Upper lobe of right lung (tissue), 1 donor: ENCODE measurements at regions not wholly inside any gene's neighbourhood (a gene's known extent, or its start where the extent isn't known, plus 50 kb on each side); places are given as distances from the start of the nearest gene placed in this dataset.
A peak's percentile ranks its signal among the peaks of the same experiment; 100 is the strongest.

Experiments
- ATAC-seq: fragments of 200-7000 bp; cut with Tn5 transposase; one replicate; pipeline ENCODE4 v1.9.1; 2020; ENCODE audit warnings: mild to moderate bottlenecking, moderate library complexity
- DNase-seq: peaks from one replicate; pipeline ENCODE4 v3.0.0-alpha.2; 2020
- H3K27ac ChIP-seq: fragments of 200-600 bp; one replicate; pipeline ENCODE4 v1.8.0; 2022
- H3K27me3 ChIP-seq: fragments of 200-600 bp; one replicate; pipeline ENCODE4 v1.8.0; 2022; ENCODE audit warnings: mild to moderate bottlenecking
- H3K36me3 ChIP-seq: fragments of 200-600 bp; one replicate; pipeline ENCODE4 v1.8.0; 2022
- H3K4me1 ChIP-seq: fragments of 200-600 bp; one replicate; pipeline ENCODE4 v1.8.0; 2022
- H3K4me3 ChIP-seq: fragments of 200-600 bp; one replicate; pipeline ENCODE4 v1.8.0; 2022; ENCODE audit warnings: mild to moderate bottlenecking
- H3K9me3 ChIP-seq: fragments of 200-600 bp; one replicate; pipeline ENCODE4 v1.8.0; 2022
- intact Hi-C: fragments of 100-400 bp; cut with DNase I; formaldehyde crosslinking; loops from one replicate; pipeline ENCODE4 v1.11.0; 2022
- TF ChIP-seq, protein P1 (sequence below): fragments of 200-600 bp; IDR thresholded peaks from one replicate; pipeline ENCODE4 v1.8.0; 2022; ENCODE audit warnings: antibody characterized with exemption
- donor health status: DM: no; HTN: yes; CAD: no; lungs with severe emphysema.

DNA sequence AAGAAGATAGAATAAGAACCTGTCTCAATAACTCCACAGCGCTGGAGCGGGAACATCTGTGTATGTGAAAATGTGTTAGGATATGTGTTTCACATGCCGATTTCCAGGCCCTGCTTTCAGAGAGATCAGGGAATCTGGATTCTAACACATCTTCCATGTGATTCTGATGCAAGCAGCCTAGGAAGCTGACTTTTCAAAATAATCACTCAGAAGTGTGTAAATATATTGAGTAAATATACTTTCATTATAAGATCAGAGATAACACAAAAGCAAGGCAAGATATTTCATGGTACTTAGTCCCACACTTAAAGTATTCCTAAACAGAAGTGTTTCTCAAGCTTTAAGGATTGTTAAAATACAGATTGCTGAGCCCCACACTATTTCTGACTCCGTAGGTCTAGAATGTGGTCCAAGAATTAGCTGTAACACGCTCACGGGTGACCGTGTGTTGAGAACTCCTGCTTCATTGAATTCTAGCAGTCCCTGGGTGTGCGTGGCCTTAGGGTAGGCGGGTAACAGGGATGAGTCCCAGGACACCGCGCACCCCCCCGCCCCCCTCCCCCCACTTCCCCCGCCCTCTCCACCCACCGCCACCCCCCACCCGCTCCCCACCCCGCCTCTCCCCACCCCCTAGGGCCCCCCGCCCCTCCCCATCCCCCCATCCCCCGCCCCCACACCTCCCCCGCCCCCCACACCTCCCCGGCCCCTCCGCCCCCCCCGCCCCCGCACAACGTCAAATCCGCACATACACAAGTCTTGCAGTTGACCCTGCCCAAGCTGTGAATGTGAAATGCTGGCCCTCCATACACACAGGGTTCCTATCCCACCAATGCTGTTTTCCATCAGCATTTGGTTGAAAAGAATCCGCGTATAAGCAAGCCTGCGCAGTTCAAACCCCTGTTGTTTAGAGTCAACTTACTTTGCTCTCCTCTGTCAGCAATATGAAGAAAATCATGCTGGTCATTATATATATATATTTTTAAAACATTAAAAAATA, 94.2 kb upstream of the SLC39A10 start:
- ATAC-seq (peak; percentile 50), DNase-seq (no peak)
- H3K27ac ChIP-seq, result peak overlapping the region; percentile 74
- no peaks in the 10 kb centered on the region for H3K36me3 ChIP-seq
- TF ChIP-seq, protein P1, sequence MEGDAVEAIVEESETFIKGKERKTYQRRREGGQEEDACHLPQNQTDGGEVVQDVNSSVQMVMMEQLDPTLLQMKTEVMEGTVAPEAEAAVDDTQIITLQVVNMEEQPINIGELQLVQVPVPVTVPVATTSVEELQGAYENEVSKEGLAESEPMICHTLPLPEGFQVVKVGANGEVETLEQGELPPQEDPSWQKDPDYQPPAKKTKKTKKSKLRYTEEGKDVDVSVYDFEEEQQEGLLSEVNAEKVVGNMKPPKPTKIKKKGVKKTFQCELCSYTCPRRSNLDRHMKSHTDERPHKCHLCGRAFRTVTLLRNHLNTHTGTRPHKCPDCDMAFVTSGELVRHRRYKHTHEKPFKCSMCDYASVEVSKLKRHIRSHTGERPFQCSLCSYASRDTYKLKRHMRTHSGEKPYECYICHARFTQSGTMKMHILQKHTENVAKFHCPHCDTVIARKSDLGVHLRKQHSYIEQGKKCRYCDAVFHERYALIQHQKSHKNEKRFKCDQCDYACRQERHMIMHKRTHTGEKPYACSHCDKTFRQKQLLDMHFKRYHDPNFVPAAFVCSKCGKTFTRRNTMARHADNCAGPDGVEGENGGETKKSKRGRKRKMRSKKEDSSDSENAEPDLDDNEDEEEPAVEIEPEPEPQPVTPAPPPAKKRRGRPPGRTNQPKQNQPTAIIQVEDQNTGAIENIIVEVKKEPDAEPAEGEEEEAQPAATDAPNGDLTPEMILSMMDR, result no peak
- no peaks in the 10 kb centered on the region for H3K9me3 ChIP-seq
- H3K4me3 ChIP-seq, result peak overlapping the region; percentile 28
- intact Hi-C loops, result no loop called here
- H3K27me3 ChIP-seq, result no peaks in the 10 kb centered on the region
- H3K4me1 ChIP-seq, result peaks cover 39% of the 10 kb centered on the region

DNA sequence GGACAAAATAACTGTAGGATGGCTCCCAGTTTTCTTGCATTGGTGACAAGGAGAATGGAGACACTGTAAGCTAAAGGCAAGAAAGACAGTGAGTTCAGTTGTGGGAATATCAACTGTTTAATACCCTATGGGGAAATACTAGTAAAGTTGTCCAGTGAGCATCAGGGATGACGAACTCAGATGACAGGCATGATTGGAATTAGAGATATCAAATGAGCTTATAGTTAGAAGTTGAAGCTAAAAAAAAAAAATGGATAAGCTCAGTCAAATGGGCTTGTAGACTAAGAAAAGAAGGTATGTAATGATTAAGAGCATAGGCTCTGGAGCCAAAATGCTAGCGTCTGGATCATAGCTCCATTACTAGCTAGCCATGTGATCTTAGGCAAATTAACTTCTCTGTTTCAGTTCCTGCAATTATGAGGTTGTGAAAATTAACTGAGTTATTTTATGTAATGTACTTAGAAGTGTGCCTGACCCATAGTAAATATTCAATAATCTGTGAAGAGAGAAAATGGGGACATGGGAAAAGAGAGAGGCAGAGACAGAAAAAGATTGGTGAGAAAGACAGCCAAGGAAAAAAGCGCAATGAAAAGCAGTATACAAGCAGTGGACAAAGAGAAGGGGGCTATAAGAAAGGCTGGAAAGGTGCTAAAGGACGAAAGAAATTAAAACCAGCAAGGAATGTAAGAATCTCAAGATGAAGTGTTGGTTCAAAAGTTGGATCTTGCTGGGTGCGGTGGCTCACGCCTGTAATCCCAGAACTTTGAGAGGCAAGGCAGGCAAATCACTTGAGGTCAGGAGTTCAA, 95.7 kb upstream of the SLC39A10 start:
- TF ChIP-seq, protein P1, result no peak
- no peaks in the 10 kb centered on the region for H3K27me3 ChIP-seq
- no peaks in the 10 kb centered on the region for H3K36me3 ChIP-seq
- H3K4me3 ChIP-seq, result no peak overlapping the region
- no peaks in the 10 kb centered on the region for H3K9me3 ChIP-seq
- intact Hi-C loops, result no loop called here
- peaks cover 39% of the 10 kb centered on the region for H3K4me1 ChIP-seq
- peak overlapping the region; percentile 74 for H3K27ac ChIP-seq
- DNase-seq, result no peak
- peak; percentile 53 for ATAC-seq

DNA sequence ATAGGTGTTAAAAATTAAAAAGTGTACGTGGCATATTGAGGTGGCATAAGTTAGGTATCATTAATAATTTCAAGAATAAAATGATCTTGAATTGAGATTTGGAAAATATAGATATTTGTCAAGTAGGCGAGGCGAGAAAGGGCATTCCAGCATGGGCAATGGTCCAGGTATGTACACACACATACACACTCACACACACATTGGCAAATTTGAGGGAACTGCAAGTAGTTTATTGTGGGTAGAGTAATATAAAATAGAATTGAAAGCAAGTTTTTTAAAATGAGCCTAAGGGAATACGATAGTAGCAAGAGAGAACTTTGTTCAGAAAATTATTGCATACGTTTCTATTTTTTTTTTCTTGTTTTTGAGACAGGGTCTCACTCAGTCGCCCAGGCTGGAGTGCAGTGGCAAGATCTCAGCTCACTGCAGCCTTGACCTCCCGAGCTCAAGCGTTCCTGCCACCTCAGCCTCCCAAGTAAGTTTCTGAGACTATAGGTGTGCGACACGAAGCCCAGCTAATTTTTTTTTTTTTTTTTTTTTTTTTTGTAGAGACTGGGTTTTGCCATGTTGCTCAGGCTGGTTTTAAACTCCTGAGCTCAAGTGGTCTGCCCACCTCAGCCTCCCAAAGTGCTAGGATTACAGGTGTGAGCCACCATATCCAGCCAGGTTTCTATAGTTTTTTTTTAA, 96.7 kb upstream of the SLC39A10 start:
- H3K27ac ChIP-seq, result peak overlapping the region; percentile 74
- DNase-seq (no peak), ATAC-seq (no peak)
- no peaks in the 10 kb centered on the region for H3K9me3 ChIP-seq
- intact Hi-C loops, result no loop called here
- H3K36me3 ChIP-seq, result no peaks in the 10 kb centered on the region
- TF ChIP-seq, protein P1, result no peak
- H3K4me1 ChIP-seq, result peaks cover 33% of the 10 kb centered on the region
- H3K4me3 ChIP-seq, result no peak overlapping the region
- no peaks in the 10 kb centered on the region for H3K27me3 ChIP-seq

DNA sequence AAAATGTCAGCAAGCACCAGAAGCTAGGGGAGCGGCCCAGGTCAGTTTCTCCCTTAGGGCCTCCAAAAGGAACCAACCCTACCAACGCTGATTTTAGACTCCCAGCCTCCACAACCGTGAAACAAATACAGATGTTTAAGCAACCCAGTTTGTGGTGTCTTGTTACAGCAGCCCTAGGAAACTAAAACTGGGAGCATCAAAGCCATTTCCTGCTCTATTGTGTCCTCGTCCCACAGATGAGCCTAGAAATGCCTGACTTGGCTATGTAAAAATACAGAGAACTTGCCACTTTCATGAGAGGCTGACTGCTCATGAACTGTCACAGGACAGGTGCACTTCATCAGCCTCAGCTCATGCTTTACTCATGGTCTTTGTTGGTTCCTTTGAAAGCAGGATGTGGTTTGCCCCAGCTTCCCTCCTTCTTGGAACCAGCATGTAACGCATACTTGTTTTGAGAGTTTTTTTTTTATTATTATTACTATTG, 97.6 kb upstream of the SLC39A10 start:
- H3K27me3 ChIP-seq, result no peaks in the 10 kb centered on the region
- intact Hi-C loops, result no loop called here
- TF ChIP-seq, protein P1, result no peak
- H3K27ac ChIP-seq, result peak overlapping the region; percentile 75
- no peak overlapping the region for H3K4me3 ChIP-seq
- no peaks in the 10 kb centered on the region for H3K36me3 ChIP-seq
- H3K4me1 ChIP-seq, result peaks cover 33% of the 10 kb centered on the region
- H3K9me3 ChIP-seq, result no peaks in the 10 kb centered on the region
- ATAC-seq (peak; percentile 77), DNase-seq (no peak)

DNA sequence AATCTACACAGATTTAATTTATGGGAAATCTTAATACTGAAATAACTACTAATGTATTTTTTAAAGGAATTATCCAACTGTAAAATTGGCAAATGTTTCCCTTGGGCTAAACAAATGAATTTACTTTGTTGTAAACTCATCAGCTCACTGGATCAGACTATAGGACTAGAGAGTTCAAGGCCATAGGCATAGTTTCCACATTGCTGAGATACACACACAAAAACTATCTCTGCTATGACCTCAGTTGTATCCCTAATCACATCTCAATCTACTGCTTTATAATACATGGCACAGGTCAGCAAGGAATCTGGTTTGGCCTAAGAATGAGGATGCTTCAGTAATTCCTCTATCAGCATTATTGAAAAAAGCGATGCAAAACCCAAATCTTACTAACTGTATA, 101.1 kb upstream of the SLC39A10 start:
- Histone ChIP-seq H3K27me3 (no peaks in the 10 kb centered on the region), H3K4me3 (no peak overlapping the region), H3K4me1 (peaks cover 18% of the 10 kb centered on the region), H3K9me3 (no peaks in the 10 kb centered on the region), H3K36me3 (no peaks in the 10 kb centered on the region), H3K27ac (no peak overlapping the region)
- no peak for DNase-seq
- ATAC-seq, result no peak
- TF ChIP-seq, protein P1, result no peak
- intact Hi-C loops, result no loop called here
